GM23338 (cell line): ENCODE measurements at regions not wholly inside any gene's neighbourhood (a gene's known extent, or its start where the extent isn't known, plus 50 kb on each side); places are given as distances from the start of the nearest gene placed in this dataset.

Source experiments
- ATAC-seq: fragments of 200-7000 bp; cut with Tn5 transposase; 3 replicates; pipeline ENCODE4 v1.9.1; 2020
- DNase-seq: peaks from one replicate; pipeline ENCODE4 v3.0.0-alpha.2; 2015; ENCODE audit warnings: low spot score
- H2AFZ ChIP-seq: fragments of 200-600 bp; sonication (generic); 2 replicates; pipeline ENCODE4 v1.8.0; 2016; ENCODE audit warnings: antibody characterized with exemption, mild to moderate bottlenecking, moderate library complexity
- H3F3A ChIP-seq: fragments of 200-600 bp; sonication (generic); replicated peaks from 2 replicates; pipeline ENCODE4 v1.8.0; 2017; ENCODE audit warnings: antibody characterized with exemption, mixed run types, low read depth
- H3K27ac ChIP-seq: fragments of 200-600 bp; sonication (generic); 2 replicates; pipeline ENCODE4 v1.6.1; 2016; ENCODE audit warnings: low read depth
- H3K27me3 ChIP-seq: fragments of 200-600 bp; sonication (generic); 2 replicates; pipeline ENCODE4 v1.8.0; 2016; ENCODE audit warnings: mild to moderate bottlenecking, mixed run types, moderate library complexity; ENCODE audit not compliant: insufficient read depth
- H3K36me3 ChIP-seq: fragments of 200-600 bp; sonication (generic); 2 replicates; pipeline ENCODE4 v1.8.0; 2016; ENCODE audit warnings: mild to moderate bottlenecking; ENCODE audit not compliant: insufficient read depth
- H3K4me1 ChIP-seq: fragments of 200-600 bp; sonication (generic); 2 replicates; pipeline ENCODE4 v1.8.0; 2016; ENCODE audit warnings: mild to moderate bottlenecking, moderate library complexity; ENCODE audit not compliant: insufficient read depth
- H3K4me2 ChIP-seq: fragments of 200-600 bp; sonication (generic); 2 replicates; pipeline ENCODE4 v1.7.1; 2017; ENCODE audit warnings: mixed run types
- H3K4me3 ChIP-seq: fragments of 200-600 bp; sonication (generic); 2 replicates; pipeline ENCODE4 v1.6.1; 2016; ENCODE audit warnings: mixed run types
- H3K79me2 ChIP-seq: fragments of 200-600 bp; sonication (generic); replicated peaks from 2 replicates; pipeline ENCODE4 v1.8.0; 2017; ENCODE audit warnings: mild to moderate bottlenecking; ENCODE audit not compliant: insufficient read depth
- H3K9me2 ChIP-seq: fragments of 200-600 bp; sonication (generic); 2 replicates; pipeline ENCODE4 v1.8.0; 2017; ENCODE audit not compliant: insufficient read depth
- H4K20me1 ChIP-seq: fragments of 200-600 bp; sonication (generic); replicated peaks from 2 replicates; pipeline ENCODE4 v1.8.0; 2017; ENCODE audit warnings: mild to moderate bottlenecking; ENCODE audit not compliant: insufficient read depth
- H3K27ac Mint-ChIP-seq: 2 replicates; pipeline ENCODE4 v1.8.0; 2020; ENCODE audit warnings: inconsistent platforms, mild to moderate bottlenecking, moderate library complexity, mixed read lengths
- H3K27me3 Mint-ChIP-seq: 3 replicates; pipeline ENCODE4 v1.8.0; 2022; ENCODE audit warnings: low read depth, mild to moderate bottlenecking, moderate library complexity, mixed read lengths, inconsistent platforms; ENCODE audit not compliant: insufficient read depth, poor library complexity
- H3K36me3 Mint-ChIP-seq: 3 replicates; pipeline ENCODE4 v1.8.0; 2021; ENCODE audit warnings: low read depth, mild to moderate bottlenecking, inconsistent platforms, moderate library complexity, mixed read lengths
- H3K4me1 Mint-ChIP-seq: 3 replicates; pipeline ENCODE4 v1.8.0; 2020; ENCODE audit warnings: mild to moderate bottlenecking, inconsistent platforms, mixed read lengths
- H3K4me3 Mint-ChIP-seq: 3 replicates; pipeline ENCODE4 v1.8.0; 2021; ENCODE audit warnings: moderate library complexity, mild to moderate bottlenecking, inconsistent platforms, mixed read lengths
- H3K9me3 Mint-ChIP-seq: 3 replicates; pipeline ENCODE4 v1.8.0; 2020; ENCODE audit warnings: moderate library complexity, mild to moderate bottlenecking, inconsistent platforms, mixed read lengths
- CREB1 ChIP-seq: fragments of 250-450 bp; sonication (Bioruptor Pico); IDR thresholded peaks from 2 replicates; pipeline ENCODE4 v1.5.0; 2020; ENCODE audit warnings: low read depth, mild to moderate bottlenecking, moderate library complexity
- EZH2 ChIP-seq: fragments of 200-600 bp; sonication (generic); IDR thresholded peaks from one replicate; pipeline ENCODE4 v1.8.0; 2017; ENCODE audit warnings: antibody characterized with exemption, mild to moderate bottlenecking, low read depth; ENCODE audit not compliant: unreplicated experiment
- EZH2phosphoT487 ChIP-seq: fragments of 200-600 bp; sonication (generic); IDR thresholded peaks from one replicate; pipeline ENCODE4 v1.8.1; 2018; ENCODE audit warnings: antibody characterized with exemption; ENCODE audit not compliant: unreplicated experiment
- STAT1 ChIP-seq: IDR thresholded peaks from one replicate; pipeline ENCODE4 v1.6.1; 2016; ENCODE audit warnings: antibody characterized with exemption; ENCODE audit not compliant: unreplicated experiment
- TF ChIP-seq, protein P1 (sequence below): IDR thresholded peaks from 2 replicates; pipeline ENCODE4 v1.6.1; 2016; ENCODE audit warnings: antibody characterized with exemption
- TF ChIP-seq, protein P2 (sequence below): fragments of 250-450 bp; sonication (Bioruptor Pico); IDR thresholded peaks from 2 replicates; pipeline ENCODE4 v1.5.0; 2020; ENCODE audit warnings: mild to moderate bottlenecking, moderate library complexity

- ATAC-seq (no peak), DNase-seq (no peak)
- Histone ChIP-seq H3K27ac (no peak overlapping the region), H3K4me1 (no peaks in the 10 kb centered on the region), H3K79me2 (no peaks in the 10 kb centered on the region), H3K4me3 (no peak overlapping the region), H3K9me2 (peaks cover 3% of the 10 kb centered on the region; the same call in 1 of the 2 replicates), H4K20me1 (no peaks in the 10 kb centered on the region), H2AFZ (no peak overlapping the region), H3K27me3 (no peaks in the 10 kb centered on the region), H3K36me3 (no peaks in the 10 kb centered on the region), H3K4me2 (no peak overlapping the region), H3F3A (no peaks in the 10 kb centered on the region)
- Mint-ChIP-seq H3K9me3 (no peaks in the 10 kb centered on the region), H3K27me3 (no peaks in the 10 kb centered on the region), H3K27ac (no peak overlapping the region), H3K4me3 (no peak overlapping the region), H3K4me1 (no peaks in the 10 kb centered on the region), H3K36me3 (no peaks in the 10 kb centered on the region)
- no peak for TF ChIP-seq EZH2phosphoT487
- no peak for TF ChIP-seq STAT1
- no peak for TF ChIP-seq CREB1 (CRISPR knock-in tag)
Observed at GRCh38 chr7:131131746-131132431, 195.8 kb upstream of the MKLN1 start.

GRCh38 chr7:131139462-131139861 is 188.2 kb upstream of the MKLN1 start:
- DNase-seq: no peak
- no peaks in the 10 kb centered on the region for H3K79me2 ChIP-seq
- no peaks in the 10 kb centered on the region for H3K27me3 Mint-ChIP-seq
- no peaks in the 10 kb centered on the region for H3K36me3 ChIP-seq
- H3F3A ChIP-seq: no peaks in the 10 kb centered on the region
- H4K20me1 ChIP-seq: no peaks in the 10 kb centered on the region
- H2AFZ ChIP-seq: no peak overlapping the region
- H3K36me3 Mint-ChIP-seq: peaks cover 13% of the 10 kb centered on the region
- H3K27me3 ChIP-seq: no peaks in the 10 kb centered on the region
- H3K9me3 Mint-ChIP-seq: peaks cover 11% of the 10 kb centered on the region; the same call in 2 of the 3 replicates
- H3K4me1 Mint-ChIP-seq: no peaks in the 10 kb centered on the region
- H3K4me3 Mint-ChIP-seq: no peak overlapping the region
- no peak overlapping the region for H3K27ac ChIP-seq
- TF ChIP-seq CREB1 (CRISPR knock-in tag) (no peak), EZH2 (no peak)
- TF ChIP-seq, protein P1, sequence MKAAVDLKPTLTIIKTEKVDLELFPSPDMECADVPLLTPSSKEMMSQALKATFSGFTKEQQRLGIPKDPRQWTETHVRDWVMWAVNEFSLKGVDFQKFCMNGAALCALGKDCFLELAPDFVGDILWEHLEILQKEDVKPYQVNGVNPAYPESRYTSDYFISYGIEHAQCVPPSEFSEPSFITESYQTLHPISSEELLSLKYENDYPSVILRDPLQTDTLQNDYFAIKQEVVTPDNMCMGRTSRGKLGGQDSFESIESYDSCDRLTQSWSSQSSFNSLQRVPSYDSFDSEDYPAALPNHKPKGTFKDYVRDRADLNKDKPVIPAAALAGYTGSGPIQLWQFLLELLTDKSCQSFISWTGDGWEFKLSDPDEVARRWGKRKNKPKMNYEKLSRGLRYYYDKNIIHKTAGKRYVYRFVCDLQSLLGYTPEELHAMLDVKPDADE: no peak
- no peak for ATAC-seq
- no peak overlapping the region for H3K27ac Mint-ChIP-seq
- peaks cover 6% of the 10 kb centered on the region; the same call in 1 of the 2 replicates for H3K9me2 ChIP-seq
- no peak overlapping the region for H3K4me2 ChIP-seq
- no peaks in the 10 kb centered on the region for H3K4me1 ChIP-seq
- H3K4me3 ChIP-seq: no peak overlapping the region

DNA sequence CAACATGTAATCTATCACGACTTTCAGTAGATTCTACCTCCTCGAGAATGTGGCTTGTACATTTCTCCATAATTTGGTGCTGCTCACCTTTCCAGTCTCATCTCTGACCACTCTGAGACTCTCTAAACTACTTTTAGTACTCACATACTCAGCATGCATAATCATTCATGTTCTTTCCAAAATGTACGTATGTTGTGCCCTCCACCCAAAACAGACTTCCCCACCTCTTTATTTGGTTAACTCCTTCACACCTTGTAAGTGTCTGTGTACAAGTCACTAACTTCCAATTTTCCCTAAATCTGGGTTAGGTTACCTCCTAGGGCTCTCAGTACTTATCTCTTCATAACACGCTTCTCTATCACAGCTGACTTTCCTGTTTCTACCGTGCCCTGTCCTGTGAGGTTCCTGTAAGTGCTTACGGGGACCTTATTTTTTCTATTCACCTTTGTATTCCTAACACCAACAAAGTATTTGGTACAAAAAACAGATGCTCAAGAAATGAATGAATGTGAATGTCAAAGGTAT is 186.2 kb upstream of the MKLN1 start:
- Histone ChIP-seq H3K4me1 (no peaks in the 10 kb centered on the region), H3K4me3 (no peak overlapping the region), H3K36me3 (no peaks in the 10 kb centered on the region), H3F3A (no peaks in the 10 kb centered on the region), H3K27me3 (no peaks in the 10 kb centered on the region), H3K27ac (no peak overlapping the region), H3K79me2 (no peaks in the 10 kb centered on the region), H3K4me2 (no peak overlapping the region), H2AFZ (no peak overlapping the region), H3K9me2 (peaks cover 3% of the 10 kb centered on the region; the same call in 1 of the 2 replicates), H4K20me1 (no peaks in the 10 kb centered on the region)
- ATAC-seq: no peak
- H3K36me3 Mint-ChIP-seq: peaks cover 13% of the 10 kb centered on the region
- DNase-seq: no peak
- H3K9me3 Mint-ChIP-seq: peaks cover 11% of the 10 kb centered on the region; the same call in 2 of the 3 replicates
- H3K27me3 Mint-ChIP-seq: no peaks in the 10 kb centered on the region
- H3K4me3 Mint-ChIP-seq: no peak overlapping the region
- no peak overlapping the region for H3K27ac Mint-ChIP-seq
- H3K4me1 Mint-ChIP-seq: no peaks in the 10 kb centered on the region
- no peak for TF ChIP-seq STAT1
- TF ChIP-seq, protein P2, sequence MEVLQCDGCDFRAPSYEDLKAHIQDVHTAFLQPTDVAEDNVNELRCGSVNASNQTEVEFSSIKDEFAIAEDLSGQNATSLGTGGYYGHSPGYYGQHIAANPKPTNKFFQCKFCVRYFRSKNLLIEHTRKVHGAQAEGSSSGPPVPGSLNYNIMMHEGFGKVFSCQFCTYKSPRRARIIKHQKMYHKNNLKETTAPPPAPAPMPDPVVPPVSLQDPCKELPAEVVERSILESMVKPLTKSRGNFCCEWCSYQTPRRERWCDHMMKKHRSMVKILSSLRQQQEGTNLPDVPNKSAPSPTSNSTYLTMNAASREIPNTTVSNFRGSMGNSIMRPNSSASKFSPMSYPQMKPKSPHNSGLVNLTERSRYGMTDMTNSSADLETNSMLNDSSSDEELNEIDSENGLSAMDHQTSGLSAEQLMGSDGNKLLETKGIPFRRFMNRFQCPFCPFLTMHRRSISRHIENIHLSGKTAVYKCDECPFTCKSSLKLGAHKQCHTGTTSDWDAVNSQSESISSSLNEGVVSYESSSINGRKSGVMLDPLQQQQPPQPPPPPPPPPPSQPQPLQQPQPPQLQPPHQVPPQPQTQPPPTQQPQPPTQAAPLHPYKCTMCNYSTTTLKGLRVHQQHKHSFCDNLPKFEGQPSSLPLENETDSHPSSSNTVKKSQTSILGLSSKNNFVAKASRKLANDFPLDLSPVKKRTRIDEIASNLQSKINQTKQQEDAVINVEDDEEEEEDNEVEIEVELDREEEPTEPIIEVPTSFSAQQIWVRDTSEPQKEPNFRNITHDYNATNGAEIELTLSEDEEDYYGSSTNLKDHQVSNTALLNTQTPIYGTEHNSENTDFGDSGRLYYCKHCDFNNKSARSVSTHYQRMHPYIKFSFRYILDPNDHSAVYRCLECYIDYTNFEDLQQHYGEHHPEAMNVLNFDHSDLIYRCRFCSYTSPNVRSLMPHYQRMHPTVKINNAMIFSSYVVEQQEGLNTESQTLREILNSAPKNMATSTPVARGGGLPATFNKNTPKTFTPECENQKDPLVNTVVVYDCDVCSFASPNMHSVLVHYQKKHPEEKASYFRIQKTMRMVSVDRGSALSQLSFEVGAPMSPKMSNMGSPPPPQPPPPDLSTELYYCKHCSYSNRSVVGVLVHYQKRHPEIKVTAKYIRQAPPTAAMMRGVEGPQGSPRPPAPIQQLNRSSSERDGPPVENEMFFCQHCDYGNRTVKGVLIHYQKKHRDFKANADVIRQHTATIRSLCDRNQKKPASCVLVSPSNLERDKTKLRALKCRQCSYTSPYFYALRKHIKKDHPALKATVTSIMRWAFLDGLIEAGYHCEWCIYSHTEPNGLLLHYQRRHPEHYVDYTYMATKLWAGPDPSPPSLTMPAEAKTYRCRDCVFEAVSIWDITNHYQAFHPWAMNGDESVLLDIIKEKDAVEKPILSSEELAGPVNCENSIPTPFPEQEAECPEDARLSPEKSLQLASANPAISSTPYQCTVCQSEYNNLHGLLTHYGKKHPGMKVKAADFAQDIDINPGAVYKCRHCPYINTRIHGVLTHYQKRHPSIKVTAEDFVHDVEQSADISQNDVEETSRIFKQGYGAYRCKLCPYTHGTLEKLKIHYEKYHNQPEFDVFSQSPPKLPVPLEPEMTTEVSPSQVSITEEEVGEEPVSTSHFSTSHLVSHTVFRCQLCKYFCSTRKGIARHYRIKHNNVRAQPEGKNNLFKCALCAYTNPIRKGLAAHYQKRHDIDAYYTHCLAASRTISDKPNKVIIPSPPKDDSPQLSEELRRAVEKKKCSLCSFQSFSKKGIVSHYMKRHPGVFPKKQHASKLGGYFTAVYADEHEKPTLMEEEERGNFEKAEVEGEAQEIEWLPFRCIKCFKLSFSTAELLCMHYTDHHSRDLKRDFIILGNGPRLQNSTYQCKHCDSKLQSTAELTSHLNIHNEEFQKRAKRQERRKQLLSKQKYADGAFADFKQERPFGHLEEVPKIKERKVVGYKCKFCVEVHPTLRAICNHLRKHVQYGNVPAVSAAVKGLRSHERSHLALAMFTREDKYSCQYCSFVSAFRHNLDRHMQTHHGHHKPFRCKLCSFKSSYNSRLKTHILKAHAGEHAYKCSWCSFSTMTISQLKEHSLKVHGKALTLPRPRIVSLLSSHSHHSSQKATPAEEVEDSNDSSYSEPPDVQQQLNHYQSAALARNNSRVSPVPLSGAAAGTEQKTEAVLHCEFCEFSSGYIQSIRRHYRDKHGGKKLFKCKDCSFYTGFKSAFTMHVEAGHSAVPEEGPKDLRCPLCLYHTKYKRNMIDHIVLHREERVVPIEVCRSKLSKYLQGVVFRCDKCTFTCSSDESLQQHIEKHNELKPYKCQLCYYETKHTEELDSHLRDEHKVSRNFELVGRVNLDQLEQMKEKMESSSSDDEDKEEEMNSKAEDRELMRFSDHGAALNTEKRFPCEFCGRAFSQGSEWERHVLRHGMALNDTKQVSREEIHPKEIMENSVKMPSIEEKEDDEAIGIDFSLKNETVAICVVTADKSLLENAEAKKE (CRISPR knock-in tag): no peak
- TF ChIP-seq EZH2phosphoT487: no peak
